ENCODE measurements at regions not wholly inside any gene's neighbourhood (a gene's known extent, or its start where the extent isn't known, plus 50 kb on each side); places are given as distances from the start of the nearest gene placed in this dataset.

- TF ChIP-seq, protein P1, sequence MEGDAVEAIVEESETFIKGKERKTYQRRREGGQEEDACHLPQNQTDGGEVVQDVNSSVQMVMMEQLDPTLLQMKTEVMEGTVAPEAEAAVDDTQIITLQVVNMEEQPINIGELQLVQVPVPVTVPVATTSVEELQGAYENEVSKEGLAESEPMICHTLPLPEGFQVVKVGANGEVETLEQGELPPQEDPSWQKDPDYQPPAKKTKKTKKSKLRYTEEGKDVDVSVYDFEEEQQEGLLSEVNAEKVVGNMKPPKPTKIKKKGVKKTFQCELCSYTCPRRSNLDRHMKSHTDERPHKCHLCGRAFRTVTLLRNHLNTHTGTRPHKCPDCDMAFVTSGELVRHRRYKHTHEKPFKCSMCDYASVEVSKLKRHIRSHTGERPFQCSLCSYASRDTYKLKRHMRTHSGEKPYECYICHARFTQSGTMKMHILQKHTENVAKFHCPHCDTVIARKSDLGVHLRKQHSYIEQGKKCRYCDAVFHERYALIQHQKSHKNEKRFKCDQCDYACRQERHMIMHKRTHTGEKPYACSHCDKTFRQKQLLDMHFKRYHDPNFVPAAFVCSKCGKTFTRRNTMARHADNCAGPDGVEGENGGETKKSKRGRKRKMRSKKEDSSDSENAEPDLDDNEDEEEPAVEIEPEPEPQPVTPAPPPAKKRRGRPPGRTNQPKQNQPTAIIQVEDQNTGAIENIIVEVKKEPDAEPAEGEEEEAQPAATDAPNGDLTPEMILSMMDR (IDR thresholded peaks at IDR 0.05) = no peak
- TF ChIP-seq POLR2A (IDR thresholded peaks at IDR 0.05) = no peak
Observed at GRCh38 chr12:128052331-128052730, 214.6 kb upstream of the TMEM132C start.

Measured in heart left ventricle (tissue), 13 donors.